Stimulated activated CD8-positive, alpha-beta memory T cell treated with anti-CD3 and anti-CD28 coated beads, Interleukin-4, amount 100 ng/mL, for 4 hours (primary cell): ENCODE measurements at regions not wholly inside any gene's neighbourhood (a gene's known extent, or its start where the extent isn't known, plus 50 kb on each side); places are given as distances from the start of the nearest gene placed in this dataset.

ENCODE experiments used
- DNase-seq, 2 donors: peaks; one replicate each; pipeline ENCODE4 v3.0.0-alpha.2; 2020; ENCODE audit warnings: low read depth in 2 of 2, low spot score in 1 of 2

DNA sequence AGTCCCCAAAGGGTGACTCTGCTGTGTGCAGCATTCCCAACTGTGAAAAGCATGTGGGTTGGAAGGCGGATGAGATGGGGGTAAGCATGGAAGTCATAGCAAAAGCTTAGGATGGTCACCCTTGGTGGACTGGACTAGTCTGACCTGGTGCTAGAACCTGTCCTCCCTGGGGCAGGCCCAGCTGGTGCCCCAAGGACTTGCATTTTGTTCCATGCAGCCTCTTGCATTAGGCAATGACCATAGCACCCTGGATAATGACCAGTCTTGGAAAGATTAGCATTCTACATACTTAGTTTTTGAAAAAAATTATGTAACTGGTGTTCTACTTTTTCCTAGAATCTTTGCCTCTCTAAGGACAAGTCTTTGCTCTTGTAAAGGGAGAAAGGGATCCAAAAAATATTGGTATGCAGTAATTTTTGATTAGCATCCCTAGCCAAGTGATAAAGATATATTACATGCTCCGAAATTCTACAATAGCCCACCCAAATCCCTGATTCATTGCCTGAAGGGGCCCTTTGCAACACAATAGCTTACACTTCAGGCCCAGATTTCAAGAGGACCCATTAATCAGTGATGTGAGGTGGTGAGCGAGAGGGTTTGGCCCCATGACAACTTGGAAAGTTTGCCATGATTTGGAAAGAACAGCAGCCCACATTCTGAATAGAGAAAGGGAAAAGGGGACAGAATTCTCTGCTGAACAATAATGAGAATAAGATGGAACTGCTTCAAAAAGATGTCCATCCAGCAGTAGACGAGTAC, 93.3 kb upstream of the CD180 start:
- DNase-seq = no peak

DNA sequence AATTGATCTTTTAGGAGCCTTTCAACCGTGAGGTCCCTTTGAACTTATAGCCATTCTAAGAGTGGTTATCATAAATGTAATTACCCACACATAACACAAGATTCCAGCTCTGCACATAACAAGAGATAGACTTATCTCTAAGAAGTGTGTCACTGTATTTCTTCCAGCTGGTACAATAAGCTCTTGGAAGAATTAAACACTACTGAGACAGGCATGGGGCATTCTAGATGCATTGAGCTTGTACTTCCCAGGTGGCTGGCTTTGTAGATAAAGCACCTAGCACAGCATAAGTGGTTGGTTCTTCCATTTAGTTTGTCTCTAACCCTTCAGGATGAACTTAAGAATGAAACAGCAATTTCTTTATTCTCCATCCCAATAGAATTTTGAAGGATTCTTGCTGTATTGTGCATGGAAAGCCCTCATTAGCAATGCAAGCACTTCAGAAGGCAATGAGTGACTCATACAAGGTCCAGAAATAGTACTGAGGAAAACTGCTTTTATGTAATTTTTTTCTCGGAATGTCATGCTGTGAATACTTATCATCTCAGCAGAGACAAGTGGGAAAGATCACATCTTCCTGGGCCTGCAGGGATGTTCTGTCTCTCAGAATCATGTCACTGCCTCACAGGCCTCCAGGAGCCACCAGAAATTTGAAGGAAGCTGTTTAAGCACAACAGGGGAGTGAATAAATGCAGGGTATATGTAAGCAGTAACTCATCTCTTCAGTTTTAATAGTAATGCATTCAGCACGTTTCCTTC, 91.1 kb upstream of the CD180 start:
- DNase-seq = no peak

DNA sequence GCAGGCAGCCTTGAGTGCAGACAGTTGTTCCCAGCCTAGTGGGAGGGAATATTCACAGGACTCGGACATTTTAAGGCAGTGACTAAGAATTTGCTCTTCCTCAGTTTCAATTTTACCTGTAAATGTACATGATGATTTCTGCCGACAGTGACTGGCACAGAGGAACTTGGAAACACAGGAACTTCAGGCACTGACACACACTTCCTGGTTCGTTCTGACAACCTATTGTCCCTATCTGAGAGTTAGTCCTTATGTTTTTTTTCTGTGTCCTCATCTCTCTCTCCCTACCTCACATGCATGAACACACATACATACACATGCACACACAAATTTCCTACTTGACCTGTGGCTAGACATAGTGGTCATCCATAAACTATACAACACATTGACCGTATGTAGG, 89.4 kb upstream of the CD180 start:
- no peak for DNase-seq

DNA sequence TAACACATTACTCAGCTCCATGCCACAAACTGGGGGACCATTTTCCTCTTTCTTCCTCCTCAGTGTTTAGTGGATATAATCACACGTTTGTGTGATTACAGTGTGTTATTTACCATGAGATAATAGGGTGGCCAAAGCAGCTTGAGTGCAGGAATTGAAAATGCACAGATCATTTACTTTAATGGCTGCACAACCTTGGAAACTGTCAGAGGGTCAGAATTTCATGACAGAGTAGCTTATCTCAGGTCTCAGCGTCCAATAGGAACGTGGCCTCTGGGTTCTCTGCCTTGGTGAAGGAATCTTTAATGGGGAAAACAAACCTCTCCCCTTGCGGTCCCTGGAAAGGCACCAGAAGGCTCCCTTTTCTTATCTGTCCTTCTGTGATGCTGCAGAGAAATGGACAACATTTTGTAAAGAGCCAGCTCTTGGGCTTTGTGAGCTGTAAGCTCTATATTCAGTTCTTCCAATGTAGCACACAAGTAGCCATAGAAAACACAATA, 87.4 kb upstream of the CD180 start:
- no peak for DNase-seq

DNA sequence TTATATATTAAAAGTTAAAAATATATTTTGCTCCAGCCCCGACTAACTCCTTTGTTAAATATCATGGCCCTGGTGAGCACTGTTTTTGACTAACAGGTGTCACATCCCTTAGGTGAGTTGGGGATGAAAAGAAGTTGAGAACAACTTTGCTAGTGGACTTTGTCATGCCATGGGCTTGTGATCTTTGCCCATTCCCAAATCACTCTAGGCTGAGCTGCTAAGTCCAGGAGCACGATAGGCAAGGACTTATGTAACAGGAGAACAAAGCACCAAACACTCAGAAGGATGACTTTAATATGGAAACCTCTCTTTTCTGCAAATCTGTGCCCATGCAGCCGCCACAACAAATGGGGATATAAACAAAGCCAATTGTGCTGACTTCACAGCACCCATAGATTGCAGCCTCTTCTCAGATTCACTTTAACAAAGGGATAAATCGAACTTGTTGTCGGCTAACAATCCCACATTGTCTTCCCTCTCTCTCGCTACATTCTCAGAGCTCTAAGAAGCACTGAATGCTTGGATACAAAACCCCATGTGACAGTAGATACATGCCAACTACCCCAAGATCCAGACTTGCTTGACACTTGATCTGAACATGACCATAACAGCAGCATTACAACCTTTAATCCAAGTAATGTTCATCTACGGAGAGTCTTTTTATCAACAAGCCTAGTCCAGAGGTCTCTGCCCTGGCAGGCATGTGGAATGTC, 86.8 kb upstream of the CD180 start:
- DNase-seq = no peak

DNA sequence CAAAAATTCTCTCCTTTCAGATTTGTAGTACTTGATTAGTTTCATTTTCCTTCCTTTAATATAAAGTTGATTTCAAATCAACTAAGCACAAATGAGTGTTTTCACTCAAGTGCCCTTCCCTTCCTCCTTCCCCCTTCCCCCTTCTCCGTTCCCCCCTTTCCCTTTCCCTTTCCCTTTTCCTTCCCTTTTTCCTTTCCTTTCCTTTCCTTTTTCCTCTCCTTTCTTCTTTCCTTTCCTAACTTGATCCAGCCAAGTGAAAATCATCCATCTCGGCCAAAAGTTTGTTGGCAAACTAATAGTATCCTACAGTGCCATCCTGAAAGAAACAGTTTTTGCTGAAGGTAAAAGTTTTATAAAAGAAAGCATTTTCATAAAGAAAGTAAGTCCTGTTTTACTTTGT, 85.3 kb upstream of the CD180 start:
- DNase-seq = no peak

DNA sequence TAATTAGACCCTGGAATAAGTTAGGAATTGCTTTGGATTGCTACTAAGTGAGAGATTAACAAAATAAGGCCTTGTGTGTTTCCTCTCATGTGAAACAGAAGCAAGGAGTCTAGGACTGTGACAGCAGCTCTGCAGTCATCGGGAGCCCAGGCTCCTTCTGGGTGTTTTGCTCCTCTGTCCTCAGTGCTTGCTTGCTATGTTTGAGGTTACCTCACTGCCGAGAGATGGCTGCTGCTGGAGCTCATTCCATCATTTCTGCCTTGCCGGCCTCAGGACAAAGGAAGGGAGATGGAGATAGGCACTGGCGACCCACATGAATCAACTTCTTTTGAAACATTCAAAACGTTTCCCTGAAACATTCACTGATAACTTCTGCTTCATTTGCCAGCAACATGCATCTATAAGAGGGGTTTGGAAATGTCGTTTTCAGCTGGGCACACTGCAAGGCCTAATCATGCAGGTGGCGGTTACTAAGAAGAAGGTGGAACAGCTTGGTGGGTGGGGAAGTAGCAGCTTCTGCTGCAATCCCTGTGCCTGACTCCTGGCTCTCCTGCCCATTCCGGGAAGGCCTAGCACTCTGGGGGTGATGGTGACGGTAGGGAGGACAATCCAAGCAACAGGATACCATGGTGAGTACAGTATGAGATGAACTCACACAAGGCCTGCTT, 77.2 kb upstream of the CD180 start:
- DNase-seq = no peak

DNA sequence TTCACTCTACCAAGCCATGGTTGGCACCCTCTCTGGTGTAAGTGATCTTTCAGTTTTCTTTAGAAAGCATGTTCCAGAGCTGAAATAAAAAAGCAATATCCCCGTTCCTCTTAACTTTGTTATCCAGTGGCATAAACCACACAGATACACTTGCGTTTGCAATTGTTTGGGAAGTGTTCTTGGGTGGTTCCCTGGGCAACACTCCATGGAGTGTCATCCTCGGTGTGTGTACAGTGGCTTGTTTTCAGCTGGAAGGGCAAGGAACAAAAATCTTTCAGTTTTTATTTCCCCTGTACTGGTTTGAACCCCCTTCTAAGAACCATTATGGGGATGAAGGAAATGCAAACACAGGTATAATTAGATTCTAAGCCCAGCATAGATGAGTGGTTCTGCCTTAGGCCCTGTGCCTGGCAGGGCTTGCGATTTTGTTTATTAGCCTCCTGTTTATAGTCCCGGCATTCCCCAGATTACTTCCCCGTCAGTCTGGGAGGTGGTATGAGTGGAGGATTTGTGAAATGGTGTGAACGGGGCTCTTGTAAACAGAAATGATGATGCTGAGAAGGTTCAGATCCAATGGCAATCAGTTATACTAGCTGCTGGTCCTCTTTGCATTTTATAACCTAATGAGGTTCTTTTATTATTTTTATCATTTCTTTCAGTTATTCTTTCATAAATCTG, 76.0 kb upstream of the CD180 start:
- no peak for DNase-seq

DNA sequence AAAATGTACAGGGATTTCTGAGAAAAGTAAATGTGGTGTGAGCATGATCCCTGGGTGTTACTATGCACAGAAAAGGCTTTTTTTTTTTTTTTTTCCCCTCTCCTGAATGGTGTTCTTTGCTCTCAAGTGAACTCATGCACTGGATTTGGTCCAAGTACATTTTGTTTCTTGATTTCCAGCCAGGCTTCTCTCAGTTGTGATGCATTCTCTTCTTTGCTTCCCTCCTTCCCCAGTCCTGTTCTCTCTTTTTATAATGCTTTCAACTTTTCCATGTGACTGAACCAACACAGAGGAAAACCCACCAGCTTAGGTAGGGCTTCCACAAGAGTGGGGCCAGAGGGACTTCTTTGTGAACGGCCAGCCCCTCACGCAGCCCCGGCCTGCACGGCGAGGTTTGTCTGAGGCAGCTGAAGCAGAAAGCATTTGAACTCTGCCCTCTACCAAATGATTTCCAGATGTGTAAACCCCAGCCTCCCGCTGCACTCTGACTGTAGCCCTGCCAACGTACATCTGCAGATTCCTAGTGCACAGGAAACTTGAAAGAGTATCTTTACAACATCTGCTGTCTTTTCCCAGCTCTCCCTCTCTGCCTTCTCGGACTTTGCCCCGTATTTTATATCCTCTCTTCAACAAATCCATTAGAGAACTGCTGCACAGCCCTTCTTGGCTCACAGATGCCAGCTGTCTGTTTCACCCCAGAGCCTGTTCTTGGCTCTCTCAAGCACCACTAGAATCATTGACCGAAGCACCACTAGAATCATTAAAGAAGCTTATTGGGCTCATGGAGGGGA, 71.8 kb upstream of the CD180 start:
- DNase-seq = no peak

DNA sequence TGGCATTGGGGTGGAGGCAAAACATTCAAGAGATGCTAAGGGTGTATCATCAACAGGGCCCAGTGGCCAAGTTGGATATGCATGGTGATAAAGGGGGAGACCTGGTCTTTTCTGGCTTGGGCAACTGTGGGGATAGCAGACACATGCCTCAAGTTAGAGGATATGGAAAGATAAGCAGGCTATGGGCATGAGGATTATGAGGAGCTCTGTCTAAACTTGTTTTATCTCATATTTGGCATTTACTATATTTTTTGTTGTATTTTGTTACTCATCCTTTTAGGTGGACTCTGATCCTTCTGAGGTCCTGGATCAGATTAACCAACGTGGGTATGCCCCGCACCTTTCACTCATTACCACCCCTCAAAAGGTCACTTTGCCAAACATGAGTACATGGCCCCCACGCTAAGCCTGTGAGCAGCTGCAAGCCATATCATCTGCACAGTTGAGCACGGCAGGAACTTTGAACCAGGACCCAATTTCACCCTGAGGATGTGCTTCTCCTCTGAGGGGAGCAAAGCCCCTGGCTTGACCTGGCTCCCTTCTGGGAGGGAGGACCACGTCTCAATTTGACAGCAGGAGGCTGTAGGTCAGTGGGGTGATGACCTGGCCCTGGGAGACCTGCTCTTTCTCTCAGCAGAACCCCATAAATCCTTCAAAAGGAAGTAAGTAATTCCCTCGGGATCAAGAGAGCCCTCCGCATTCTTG, 71.1 kb upstream of the CD180 start:
- DNase-seq = no peak

DNA sequence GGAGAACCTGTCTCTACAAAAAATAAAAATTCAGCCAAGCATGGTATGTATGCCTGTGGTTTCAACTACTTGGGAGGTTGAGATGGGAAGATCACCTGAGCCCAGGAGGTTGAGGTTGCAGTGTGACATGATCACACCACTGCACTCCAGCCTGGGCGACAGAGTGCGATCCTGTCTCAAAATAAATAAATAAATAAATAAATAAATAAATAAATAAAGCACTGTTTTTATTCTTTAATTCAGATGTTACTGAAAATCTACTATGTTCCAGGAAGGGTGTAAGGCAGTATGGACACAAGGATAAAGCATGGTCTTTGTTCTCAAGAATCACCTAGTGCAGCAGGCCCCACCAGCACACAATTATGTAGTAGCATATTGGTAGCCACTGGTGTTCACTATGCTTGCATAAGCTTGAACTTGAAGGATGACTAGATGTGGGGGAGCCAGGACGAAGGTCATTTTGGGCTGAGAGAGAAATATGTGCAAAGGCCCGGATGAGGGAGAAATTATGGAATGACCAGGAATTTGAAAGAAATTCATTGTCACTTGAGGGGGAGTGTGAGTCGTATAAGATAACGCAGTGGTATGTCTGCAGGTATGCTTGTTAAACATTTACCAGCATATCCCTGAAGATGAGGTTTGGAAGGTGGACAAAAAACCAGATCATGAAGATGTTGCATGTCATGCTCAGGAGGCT, 70.2 kb upstream of the CD180 start:
- no peak for DNase-seq

DNA sequence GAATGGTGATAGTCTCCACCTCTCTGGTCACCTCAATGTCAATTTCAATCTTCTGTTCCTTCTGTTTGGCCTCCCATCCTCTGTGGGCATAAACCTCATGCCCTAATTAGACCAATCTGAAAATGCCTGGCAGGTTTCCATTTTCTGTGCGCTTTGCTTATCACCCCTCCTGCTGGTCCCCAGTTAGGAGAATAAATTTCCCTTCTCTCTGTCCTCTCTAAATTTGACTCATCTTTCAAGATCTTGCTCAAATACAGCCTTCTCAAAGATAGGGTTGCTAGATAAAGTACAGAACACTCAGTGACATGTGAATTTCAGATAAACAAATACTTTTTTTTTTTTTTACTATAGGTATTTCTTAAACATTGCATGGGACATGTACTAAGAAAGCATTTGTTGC, 69.4 kb upstream of the CD180 start:
- DNase-seq = no peak

DNA sequence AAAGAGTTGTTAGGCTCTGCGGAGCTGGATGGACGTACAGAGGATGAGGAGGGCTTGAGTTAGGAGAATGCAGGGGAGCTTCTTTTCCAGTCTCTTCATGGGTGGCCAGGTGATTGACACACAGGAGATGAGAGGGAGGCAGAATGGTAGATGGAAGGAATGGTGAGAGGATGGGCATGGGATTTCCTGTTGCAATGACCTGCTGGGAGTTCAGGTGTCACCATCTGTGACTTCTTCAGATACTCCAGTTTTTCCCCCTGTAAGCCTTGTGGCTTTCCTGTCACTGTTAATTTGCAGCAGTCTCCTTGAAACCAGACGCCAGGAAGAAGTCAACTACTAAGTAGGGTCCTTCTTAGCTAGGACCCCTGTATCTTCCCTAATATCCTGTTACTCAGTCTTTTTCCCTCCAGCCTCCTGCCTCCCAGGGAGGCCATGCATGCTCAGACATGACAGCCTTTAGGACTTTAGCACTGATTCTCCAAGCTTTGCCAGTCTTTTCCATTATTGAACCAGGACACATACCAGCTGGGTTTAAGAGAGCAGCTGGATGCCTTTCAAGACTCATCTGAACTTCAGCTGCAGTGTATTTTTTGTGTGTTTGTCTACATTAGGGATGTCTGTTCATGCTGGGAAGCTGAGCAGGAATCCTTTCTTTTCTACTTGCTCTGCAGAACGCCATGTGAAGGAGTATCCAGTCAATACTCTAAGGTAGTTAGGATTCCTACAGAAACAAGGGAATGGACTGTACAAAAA, 67.2 kb upstream of the CD180 start:
- no peak for DNase-seq

DNA sequence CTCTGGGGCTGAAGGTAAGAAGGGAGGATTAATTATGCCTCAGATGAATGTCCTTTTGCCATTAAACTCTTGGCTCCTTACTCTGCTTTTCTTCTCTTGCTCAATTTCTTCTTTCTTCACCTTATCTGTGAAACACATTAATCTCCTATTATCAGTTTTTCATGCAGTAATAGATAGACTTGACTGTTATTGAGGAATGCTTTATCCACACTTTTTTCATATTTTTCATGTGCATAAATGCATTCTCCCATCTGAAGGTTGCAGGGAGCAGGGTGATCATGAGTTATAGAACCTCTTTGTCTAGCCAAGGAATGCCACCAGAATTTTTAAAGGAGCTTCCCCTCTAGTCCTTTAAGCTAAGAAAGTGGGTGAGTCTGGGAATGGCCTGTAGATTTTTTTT, 66.4 kb upstream of the CD180 start:
- no peak for DNase-seq

DNA sequence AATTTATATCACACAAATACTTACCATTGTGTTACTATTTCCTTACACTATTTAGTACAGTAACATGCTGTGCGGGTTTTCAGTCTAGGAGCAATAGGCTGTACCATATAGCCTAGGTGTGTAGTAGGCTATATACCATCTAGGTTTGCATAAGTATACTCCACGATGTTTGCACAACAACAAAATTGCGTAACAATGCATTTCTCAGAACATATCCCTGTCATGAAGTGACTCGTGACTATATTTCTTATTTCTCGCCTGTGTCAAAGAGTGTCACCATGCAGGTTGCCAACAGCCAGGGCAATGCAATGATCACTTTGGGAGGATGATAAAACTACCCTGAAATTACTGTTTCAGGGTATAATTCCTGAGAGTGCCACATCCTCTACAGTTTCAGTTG, 65.6 kb upstream of the CD180 start:
- DNase-seq = no peak

DNA sequence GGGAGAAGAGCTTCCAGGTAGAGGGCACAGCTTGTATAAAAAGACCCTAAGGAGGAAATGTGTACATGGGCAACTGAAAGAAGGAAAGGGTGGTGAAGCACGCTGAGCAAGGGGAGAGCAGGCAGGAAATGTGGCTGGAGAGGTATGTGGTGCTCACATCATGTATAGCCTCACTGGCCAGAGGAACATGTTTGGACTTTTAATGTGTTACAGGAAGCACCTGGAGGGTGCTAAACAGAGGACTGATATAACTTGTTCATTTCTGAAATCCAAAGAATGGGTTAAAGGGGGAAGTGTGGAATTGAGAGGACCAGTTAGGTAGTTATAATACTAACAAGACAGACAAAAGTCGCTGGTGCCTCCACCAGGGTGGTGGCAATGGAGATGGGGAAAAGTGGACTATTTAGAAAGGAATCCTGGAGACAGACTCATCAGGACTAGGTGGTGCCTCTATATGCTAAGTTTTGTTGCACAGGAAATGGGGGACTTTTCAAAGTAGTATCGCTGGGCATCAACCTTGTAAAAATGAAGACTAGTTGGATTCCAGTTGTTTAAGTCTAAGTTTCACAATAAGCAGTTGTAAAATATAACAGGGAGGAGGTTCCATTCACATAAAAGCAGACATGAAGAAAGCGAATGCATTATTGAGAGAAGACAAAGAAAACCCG, 63.1 kb upstream of the CD180 start:
- no peak for DNase-seq

DNA sequence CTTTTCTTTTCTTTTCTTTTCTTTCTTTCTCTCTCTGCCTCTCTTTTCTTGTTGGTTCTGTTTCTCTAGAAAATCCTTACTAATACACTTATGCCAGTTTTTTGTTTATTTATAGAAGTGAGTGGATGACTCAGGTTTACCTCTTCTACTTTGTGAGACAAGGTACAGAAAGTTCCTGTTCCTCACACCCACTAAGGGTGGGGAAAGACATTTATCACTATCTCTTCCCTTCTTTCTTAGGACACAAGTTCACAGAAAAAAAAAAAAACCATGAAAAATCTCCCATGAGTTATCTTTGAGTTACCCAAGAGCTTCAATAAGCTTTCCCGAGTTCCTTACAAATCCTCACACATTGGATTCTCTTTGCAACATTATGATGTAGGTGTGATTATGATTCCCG, 60.9 kb upstream of the CD180 start:
- DNase-seq = no peak

DNA sequence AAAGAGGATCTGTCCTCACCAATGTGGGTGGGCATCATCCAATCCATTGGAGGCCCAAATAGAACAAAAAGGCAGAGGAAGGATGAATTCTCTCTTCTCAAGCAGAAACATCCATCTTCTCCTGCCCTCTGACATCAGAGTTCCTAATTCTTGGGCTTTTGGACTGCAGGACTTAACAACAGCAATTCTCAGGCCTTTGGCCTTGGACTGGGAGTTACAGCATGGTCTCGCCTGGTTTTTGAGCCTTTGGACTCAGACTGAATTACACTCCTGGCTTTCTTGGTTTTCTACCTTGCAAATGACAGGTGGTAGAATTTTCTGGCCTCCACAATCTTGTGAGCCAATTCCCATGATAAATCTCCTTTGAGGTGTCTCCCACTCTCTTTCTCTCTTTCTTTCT, 60.5 kb upstream of the CD180 start:
- DNase-seq = no peak
